ENCODE measurements at regions not wholly inside any gene's neighbourhood (a gene's known extent, or its start where the extent isn't known, plus 50 kb on each side); places are given as distances from the start of the nearest gene placed in this dataset.

DNA sequence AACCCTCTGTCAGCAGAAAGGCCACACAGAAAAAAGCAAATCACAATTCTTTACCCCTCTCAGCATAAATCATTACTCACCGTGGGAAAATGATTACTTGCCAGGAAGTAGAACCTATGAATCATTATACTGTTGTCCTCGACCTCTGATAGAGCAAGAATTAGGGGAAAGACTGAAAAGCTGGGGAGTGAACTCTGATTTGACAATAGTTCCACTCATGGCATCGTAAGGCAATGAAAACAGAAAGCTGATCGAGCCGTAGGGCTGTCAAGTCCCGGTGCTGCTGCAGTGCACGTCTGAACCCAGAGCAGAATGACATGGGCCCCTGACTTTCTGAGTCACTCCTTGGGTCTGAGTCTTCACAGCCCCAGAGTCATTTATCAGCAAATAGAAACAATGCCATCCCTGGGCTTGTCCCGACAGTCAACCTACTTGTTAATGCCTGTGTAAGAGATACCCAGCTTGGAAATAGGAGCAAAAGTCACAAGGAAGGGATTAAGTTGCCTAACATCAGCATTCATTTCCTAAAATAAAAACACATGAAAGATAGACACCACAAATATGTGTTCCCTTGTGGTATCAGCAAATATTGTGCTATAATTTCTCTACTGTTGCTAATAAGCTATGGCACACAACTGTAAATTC lies 224.8 kb upstream of the MARCKS start:
- peak in 2 of 5 experiments; percentile 30 to 76 for DNase-seq

DNA sequence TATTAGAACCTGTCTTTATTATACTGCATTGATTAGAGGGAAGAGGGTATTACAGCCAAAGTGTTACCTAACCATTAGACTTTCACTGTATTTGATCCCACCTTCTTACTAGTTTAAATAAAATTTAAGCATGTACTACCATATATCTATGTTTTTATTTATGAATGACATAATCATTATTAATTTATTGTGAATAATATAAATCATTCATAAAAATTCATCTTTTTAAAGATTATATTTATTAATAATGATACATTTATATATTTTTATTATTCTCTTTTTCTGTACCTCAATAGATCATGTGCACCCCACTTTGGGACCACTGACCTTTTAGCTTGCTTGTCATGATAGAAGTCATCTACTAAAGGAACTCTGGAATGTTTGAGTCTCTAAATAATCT lies 223.5 kb upstream of the MARCKS start:
- DNase-seq, result no peak

DNA sequence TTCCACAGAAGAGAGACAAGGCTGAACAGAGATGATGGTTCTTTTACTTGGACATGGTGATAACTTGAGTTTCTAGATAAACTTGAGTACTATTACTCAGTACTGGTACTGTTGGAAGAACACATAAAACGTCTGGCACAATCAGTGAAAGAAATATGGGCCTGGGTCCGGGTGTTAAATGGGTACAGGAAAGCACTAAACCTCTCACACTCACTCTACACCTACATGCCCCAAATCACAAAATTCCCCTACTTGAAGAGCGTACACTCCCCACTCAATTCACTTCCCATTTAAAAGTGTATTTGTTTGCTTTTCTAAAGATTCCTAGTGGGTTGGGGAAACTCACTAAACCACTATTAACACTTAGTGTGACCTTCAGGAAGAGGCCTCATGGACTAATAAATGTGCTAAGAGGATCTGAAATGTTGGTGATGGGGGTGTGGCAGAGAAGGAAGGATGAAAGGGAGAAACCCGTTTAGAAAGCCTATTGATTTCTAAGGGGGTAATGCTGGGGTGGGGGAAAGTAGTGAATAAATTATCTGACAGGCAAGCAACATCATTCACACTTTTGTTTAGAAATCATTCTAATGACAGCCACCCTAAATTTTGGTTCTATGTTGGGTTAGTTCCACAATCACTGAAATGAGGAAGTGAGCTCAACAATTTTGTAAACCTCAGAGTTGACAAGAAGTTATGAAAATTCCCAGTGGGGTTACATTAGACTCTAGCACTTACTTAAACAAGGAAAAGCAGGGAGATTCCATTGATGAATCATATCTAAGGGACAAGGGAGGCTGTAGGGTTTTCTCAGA lies 222.6 kb upstream of the MARCKS start:
- no peak for DNase-seq

DNA sequence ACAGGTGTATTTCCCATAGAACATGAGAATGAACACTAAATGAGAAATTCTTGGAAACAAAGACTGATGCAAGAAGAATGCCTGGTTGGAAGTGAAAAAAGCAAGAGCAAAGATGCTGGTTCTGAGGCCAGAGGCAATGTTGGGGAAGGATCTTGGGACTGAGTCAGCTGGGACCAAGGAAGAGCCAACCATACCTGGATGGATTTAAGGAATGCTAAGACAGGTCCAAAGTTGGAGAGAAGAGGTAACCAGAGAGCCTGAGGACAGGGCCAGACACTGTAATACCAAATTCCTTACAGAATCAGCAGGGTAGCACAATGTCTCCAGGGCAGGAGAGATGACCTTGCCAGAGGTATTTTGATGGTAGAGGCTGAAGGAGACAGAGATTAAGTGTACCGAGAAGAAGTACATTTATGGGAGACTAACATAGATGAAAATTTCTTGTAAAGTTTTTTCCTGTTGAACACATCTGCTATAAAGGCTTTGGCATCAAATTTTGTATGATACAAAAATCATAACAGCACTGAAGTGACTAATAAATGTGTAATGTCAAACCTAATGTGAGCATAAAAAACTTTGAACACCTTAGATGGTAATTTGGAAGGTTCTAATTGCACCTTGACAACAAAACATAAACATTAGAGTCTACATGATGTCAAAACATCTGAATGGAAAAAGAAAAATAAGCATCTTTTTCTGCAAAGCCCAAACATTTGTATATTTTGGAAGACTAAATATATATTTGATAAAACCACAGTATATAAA lies 221.7 kb upstream of the MARCKS start:
- no peak for DNase-seq

DNA sequence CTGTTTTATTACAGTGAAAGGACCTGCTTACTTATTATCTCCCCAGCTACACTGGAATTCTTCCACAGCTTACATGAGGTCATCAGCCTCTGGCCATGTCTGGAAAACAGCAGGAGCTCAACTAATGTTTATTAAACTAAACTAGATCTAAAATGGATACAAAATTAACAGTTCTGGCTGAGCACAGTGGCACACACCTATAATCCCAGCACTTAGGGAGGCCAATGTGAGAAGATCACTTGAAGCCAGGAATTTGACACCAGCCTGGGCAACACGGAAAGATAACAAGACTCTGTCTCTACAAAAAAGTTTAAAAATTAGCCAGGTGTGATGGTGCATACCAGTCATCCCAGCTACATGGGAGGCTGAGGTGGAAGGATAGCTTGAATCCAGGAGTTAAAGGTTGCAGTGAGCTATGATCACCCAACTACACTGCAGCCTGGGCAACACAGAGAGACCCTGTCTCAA lies 220.8 kb upstream of the MARCKS start:
- DNase-seq, result no peak

DNA sequence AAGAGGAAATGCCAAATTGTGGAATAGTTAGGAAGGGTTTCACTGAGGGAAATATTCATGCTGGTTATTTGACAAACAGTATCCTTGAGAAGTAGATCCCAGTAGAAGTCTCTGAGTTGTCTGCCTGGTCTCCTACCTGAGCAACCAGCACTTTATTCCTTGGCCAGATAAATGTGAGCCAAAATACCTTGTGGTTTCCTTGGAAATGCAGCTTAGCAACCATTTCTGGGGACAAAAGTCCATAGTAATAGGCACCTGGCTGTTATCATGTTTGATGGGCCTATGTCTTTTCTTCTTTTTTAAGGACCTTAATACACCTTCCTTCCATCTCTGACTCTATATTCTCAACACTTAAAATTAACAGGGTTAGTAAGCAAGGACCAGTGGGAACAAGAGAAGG lies 217.1 kb upstream of the MARCKS start:
- no peak for DNase-seq

DNA sequence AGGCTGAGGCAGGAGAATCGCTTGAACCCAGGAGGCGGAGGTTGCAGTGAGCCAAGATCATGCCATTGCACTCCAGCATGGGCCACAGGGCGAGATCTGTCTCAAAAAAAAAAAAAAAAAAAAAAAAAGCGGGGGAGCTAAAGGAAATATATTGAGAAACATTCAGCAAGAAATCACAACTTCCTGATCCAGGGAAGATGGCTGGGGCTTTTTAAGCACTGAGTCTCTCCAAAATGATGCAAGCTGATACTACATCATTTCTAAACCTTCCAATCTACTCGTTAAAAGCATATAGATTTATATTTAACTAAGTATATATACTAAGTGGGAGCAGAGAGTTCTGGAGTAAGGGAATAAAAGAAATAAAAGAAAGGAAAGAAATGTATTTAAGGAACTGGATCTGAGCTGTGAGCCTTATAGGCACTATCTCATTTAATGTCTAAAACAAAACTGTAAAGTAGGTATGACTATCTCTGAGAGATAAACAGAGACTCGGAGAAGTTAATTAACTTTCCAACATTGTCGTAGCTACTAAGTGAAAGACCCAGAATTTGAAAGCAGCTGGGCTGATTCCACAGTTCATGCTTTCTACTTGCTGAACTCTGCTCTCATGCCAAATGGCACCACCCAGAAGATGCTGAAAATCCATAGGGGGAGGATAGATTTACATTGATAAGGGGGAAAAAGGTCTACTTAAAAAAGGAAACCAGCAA lies 215.0 kb upstream of the MARCKS start:
- no peak for DNase-seq

DNA sequence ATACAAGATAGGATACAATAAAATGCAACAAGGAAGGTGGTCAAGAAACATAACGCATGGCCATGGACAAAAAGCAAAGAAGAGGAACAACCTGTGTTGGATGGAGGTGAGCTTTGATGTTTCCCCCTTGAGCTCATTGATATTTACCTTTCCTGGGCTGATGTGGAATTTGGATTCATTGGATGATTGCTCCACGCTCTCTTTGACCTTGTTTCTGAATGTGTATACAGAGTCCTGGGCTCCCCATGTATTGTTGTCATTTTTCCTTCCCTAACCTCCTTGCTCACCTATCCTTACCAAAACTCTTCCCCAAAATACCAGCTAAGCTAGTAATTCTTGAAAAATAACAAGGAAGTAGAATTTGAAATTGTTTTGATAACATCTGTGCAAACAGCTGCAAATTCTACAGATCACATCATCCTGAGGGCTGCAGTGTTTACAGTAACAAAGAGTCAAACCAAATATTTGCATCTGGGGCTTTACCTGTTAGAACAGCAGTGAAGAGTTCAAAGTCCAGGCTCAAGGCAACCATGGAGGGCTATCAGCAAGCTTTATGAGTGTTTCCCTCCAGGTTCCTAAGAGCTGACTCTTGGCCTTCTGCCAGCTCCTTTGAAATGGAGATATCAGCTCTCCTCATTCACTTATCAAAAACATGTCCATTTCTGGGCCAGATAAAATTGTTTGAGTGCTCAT lies 214.3 kb upstream of the MARCKS start:
- DNase-seq, result peak in 1 of 5 experiments; percentile 15

DNA sequence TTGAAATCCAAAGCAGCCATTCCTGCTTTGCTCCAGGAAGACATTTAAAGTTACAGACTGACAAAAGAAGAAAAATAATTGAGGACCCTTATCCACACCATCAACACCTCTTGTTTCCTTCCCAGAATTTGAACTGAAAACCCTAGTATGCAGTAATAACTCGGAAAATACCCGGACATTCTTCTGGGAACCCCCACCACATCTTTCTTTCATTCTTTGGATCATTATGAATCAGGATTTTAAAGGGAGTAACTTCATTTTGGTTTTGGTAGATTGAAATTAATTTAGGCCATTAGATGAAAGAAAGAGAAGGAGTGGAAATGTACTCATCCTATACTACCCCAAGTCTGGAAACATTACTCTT lies 213.8 kb upstream of the MARCKS start:
- DNase-seq, result no peak

DNA sequence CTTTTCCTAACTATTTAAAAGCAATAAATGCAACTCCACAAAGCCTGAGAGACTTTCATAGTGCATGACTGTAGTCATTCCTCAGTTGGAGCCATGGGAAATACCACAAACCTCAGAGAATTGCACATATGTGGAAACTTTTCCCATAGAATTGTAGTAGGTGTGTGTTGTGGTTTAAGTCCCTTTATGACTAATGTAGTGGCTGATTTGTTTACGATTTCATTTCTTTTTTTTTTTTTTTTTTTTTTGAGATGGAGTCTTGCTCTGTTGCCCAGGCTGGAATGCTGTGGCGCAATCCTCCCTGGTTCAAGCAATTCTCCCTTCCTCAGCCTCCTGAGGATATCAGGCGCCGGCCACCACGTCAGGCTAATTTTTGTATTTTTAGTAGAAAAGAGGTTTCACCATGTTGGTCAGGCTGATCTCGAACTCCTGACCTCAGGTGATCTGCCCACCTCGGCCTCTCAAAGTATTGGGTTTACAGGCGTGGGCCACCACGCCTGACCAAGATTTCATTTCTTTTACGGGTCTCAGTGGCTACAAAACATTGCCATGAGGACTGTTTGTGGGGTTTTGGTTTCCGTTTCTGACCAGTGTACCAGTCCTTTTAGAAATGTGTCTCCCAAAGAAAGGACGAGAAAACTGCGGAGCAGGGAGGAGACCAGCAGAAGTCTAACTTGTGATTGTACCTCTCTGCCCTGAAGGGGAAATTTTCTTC lies 212.1 kb upstream of the MARCKS start:
- no peak for DNase-seq

DNA sequence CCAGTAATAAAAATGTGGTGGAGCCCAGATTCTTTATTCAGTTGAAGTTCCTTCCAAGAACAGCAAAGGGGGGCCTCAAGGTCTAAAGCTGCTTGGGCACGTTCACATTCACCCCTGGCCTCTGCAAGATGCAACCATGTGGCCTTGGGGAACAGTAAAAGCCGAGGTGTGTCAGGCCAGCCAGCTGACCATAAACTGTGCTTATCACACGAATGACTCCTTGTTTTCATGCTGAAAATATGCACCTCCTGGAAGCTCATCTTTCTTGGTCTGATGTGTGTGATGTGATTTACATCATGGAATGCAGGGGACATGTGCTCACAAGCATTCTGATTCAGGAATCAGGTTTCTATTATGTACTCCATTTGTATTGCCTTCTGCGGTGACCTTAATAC lies 211.6 kb upstream of the MARCKS start:
- DNase-seq, result no peak

DNA sequence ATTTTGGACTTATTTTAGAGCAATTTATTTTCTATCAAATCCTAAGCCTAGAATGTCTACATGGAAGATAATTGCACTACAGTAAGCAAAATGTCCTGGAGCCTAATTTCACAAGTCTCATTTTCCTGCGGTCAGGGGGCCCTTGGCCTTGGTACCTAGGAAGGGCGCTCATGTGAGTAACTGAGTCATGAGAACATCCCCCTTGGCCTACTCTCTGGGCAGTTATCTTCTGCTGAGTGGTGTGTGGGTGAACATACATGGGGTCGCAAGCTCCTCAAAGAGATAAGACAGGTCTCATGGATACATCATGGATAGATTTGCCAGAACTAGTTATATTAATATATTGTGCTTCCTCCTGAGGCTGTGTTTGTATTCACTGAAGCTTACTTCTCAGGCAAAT lies 211.2 kb upstream of the MARCKS start:
- DNase-seq, result no peak

DNA sequence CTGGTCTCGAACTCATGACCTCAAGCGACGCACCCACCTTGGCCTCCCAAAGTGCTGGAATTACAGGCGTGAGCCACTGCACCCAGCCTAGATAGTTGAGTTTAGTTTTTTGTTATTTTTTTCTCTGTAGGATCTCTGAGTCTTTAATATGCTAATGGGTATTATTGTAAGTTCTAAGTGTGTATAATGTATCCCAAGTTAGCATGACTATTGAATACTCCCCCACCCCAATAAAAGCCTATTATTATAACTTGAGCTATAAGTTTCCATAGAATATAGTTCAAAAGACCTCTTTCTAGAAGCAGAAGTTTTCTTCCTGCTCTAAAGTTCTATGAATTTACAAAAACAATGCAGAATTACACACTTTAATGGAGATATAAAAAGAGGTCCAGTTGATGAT lies 210.4 kb upstream of the MARCKS start:
- no peak for DNase-seq

DNA sequence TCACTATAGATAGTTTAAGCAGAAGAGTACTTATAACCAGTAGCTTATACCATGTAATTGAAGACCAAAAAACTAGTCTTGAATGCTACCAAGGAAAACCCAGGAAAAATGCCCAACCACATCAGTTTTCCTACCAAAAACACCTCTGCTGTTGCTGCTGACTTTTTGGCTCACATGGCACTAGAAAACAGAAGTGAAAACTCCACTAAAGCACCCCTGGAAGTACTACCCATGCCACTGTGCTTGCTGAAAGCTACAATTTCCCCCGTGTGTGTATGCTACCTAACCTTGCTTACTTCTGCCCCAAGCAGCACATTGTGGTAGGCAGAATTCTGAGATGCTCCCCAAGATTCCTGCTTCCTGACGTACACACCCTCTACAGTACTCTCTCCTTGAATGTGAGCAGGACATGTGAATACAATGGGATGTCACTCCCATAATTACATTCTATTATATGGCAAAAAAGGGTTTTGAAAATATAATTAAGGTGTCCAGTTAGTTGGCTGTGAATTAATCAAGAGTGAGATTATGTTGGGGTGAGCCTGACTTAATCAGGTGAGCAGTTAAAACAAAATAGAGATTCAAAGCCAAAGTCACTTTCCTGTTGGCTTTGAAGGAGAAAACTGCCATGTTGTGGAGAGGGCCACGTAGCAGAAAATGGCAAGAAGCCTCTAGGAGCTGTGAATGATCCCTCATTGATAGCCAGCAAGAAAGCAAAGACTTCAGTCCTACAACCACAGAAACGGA lies 209.8 kb upstream of the MARCKS start:
- DNase-seq, result no peak

DNA sequence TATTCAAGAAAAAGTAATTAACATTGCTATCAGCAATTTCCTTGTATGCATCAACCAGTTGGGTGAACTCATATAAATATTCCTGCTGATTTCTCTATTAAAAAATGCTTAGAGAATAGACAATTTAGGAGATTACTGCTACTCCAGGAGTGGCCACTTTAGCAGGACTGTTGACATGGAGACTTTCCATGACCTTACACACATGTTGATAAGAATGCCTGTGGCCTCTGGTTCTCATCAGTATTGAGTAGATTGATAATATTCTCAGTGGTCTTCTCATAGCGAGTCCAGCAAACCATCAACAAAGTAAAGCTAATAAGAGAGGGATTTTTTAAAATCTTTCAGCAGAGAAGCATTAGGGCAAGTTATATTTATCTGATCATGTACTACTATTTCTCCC lies 208.4 kb upstream of the MARCKS start:
- no peak for DNase-seq

DNA sequence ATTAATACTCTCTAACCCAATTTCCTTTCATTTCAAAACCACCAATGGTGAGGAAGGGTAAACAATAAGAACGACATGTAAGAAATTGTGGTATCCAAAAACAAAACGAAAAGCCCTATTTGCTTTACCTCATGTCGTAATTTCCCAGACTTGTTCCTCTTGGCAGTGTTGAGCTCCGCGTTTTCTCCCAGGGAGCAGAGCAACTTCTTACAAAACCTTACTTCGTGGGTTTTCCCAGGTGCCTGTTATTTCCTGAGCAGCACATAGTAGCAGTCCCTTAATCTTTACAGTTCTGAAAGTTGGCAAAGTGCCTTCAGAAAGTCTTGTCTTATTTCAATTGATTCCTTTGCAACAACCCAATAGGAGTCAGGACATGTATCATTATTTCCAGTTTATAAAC lies 207.9 kb upstream of the MARCKS start:
- DNase-seq, result no peak

DNA sequence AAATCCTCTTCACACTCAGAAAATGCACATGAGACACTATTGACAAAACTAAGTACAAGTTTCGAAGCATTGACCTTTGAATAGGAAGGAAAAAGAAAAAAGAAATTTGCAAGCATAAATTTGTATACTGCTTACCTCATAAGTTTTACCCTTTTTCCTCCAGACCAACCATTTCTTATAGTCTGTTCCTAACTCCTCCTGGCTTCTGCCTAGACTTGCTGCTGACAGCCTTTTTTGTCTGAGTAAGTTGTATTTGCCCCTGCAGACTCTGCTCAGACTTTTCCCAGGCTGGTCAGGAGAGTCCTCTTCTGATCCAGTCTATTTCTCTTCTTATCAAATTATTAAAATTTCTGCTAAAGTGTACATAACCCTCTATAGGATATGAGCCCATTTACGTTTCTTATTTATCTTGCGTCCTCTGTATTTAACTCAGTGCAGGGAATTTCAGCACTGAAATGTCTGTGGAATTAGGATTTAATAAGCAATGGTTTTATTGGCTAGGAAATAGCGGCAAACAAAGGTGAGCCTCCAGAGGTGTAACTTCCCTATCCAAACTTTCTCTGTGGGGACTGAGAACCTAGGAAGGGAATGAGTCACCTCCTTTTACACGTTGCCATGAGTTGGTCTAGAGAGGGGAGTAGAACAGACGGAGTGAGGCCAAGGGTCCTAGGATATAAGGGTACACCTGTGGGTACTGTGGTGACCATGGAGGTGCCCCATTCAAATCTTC lies 207.1 kb upstream of the MARCKS start:
- DNase-seq, result no peak

DNA sequence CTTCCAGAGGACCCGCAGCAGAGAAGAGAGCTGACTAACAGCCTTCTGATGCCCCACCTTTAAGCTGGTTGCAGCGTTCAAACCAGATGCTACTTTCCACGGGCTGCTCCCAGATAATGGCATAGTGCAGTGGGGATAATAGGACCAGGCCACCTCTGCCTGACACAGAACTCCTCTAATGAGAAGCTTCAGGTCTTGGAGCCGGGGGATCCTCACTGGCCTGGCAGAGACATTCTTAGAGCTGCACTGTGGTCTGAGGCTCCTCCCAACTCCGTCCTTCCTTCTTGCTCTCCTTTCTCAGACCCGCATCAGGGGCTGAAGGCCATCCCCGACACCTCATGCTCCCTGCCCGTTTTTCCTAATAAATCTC lies 206.6 kb upstream of the MARCKS start:
- no peak for DNase-seq

DNA sequence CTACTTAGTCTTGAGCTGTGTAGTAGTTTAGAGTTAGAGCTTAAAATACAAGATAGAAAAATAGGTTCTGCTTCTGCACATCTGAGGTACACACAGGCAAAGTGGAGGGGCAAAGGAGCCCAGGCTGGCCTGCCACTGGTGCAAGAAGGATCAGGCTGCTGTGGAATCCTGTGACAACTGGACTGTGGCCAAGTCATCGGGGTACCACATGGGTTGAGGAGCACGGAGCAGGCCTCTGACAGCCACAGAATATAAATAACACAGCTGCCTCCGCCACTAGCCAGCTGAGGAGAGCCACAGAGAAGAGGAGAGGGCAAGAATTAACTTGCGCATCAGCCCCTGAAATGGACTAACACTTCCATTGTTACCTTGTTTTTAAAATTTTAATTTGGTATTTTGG lies 206.0 kb upstream of the MARCKS start:
- no peak for DNase-seq

DNA sequence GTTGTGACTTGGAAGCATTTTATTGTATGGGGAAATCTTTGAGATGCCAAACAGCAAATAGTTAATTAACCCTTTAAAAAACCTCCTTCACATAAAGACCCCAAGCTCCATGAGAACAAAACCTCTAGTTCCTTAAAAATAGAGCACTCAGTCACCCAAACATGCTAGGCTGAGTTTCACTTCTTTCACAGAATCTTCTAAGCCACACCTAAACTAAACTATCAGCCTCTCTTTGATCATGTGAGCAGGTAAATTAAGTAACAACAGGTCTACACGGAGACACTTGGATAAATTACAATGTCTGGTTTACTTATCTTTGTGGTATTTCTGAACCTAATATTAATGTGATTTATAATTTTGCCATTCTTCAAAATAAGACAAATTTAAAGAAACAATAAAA lies 205.2 kb upstream of the MARCKS start:
- DNase-seq, result no peak
